ENCODE measurements at regions not wholly inside any gene's neighbourhood (a gene's known extent, or its start where the extent isn't known, plus 50 kb on each side); places are given as distances from the start of the nearest gene placed in this dataset.

GRCh38 chr17:71470062-71470461 lies 650.8 kb upstream of the SOX9 start:
- Mint-ChIP-seq H3K4me1 (ENCODE audit: low read depth) (no peaks in the 10 kb centered on the region), H3K27ac (no peak overlapping the region), H3K27me3 (no peaks in the 10 kb centered on the region), H3K36me3 (ENCODE audit: low read depth) (no peaks in the 10 kb centered on the region), H3K9me3 (no peaks in the 10 kb centered on the region), H3K4me3 (no peak overlapping the region)
- intact Hi-C loops (cut with micrococcal nuclease): no loop called here

DNA sequence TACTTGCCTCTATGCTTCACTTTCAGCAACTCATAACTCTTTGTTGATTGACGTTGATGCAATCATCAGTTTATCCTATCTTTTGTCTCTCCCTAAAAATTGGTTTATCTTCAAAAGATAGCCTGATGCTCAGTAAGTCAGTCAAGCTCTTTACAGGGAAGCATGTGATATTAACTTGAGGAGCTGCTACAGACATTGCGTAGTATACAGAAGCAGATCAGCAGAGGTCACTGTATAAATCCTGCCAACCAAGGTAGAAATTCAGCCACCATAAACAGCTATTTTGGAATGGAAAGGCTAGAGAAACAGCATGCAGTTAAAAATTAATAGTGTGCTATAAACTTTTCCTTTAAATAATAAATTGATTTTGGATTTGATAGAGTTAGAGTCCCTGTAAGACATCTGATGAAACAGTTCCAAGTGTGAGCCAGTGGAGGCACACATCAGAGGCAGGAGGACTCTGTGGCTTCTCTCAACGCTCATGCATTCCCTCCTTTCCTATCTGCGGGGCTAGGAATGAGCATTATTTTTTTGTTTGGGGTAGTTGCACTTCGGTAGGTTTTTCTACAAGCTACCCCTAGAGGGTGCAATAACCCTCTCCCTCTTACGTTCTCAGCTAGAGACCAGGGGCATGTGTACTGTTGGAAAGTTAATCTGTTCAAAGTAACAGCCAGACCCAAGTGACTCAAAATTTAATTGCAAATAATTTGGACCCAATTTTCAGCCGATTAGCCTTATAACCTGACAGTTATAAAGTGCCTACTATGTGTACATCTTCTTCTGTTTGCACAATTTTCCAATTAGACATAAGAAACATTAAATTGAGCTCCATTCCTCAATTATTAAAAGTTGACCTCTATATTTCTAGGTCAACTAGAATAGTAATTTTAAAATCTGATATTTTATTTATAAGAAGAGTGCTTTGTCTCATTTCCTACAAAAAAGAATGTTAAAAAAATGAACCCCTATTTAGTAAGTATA lies 647.7 kb upstream of the SOX9 start:
- intact Hi-C loops (cut with micrococcal nuclease): no loop called here
- no peaks in the 10 kb centered on the region for H3K27me3 Mint-ChIP-seq
- H3K36me3 Mint-ChIP-seq (ENCODE audit: low read depth): no peaks in the 10 kb centered on the region
- no peaks in the 10 kb centered on the region for H3K9me3 Mint-ChIP-seq
- no peaks in the 10 kb centered on the region for H3K4me1 Mint-ChIP-seq (ENCODE audit: low read depth)
- no peak overlapping the region for H3K4me3 Mint-ChIP-seq
- no peak overlapping the region for H3K27ac Mint-ChIP-seq

DNA sequence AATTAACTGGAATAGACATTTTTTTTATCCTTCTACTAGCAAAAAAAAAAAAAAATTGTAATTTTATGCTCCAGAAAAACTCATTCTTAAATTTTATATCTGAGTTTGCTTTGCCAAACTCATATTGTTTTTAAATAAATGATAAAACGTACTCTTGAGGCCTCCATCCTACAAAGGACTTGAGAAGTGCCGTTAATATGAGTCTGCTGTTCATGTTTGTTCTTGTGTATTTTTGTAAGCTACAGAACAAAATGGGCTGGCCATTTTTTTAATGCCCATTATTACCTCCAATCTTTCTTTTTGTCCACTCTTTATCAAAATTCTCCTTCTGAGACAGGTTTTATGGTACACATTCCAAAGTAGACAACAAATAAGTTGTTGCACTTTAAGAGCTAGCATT lies 643.5 kb upstream of the SOX9 start:
- intact Hi-C loops (cut with micrococcal nuclease): no loop called here

DNA sequence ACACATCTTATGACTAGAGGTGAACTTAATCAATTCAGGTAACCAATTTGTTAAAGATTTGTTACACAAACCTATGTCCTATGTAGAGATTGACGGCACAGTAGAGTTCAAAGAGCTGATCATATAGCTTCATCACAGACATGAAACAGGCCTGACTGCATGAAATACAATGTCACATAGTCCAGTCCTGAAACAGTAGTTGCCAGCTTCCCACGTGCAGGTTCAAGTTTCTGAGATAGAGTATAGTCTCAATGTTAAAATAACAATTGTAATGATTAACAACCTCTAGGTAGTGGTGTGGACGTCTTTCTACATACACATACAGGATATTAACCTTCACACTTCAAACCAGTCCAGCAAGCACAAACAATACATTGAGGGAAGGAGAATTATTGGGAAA lies 640.7 kb upstream of the SOX9 start:
- Mint-ChIP-seq H3K27me3 (no peaks in the 10 kb centered on the region), H3K36me3 (ENCODE audit: low read depth) (no peaks in the 10 kb centered on the region), H3K27ac (no peak overlapping the region), H3K4me1 (ENCODE audit: low read depth) (no peaks in the 10 kb centered on the region), H3K9me3 (no peaks in the 10 kb centered on the region), H3K4me3 (no peak overlapping the region)
- intact Hi-C loops (cut with micrococcal nuclease): no loop called here

More for the DNA sequence above, 643.5 kb upstream of the SOX9 start:
- Mint-ChIP-seq H3K9me3 (no peaks in the 10 kb centered on the region), H3K4me1 (ENCODE audit: low read depth) (no peaks in the 10 kb centered on the region), H3K36me3 (ENCODE audit: low read depth) (no peaks in the 10 kb centered on the region), H3K4me3 (no peak overlapping the region), H3K27me3 (no peaks in the 10 kb centered on the region), H3K27ac (no peak overlapping the region)

- Mint-ChIP-seq H3K4me1 (ENCODE audit: low read depth) (no peaks in the 10 kb centered on the region), H3K36me3 (ENCODE audit: low read depth) (no peaks in the 10 kb centered on the region), H3K27ac (no peak overlapping the region), H3K27me3 (no peaks in the 10 kb centered on the region), H3K9me3 (no peaks in the 10 kb centered on the region), H3K4me3 (no peak overlapping the region)
- intact Hi-C loops (cut with micrococcal nuclease): no loop called here
Observed at GRCh38 chr17:71482625-71483024, 638.2 kb upstream of the SOX9 start.

GRCh38 chr17:71484546-71484945 lies 636.3 kb upstream of the SOX9 start:
- no peak overlapping the region for H3K4me3 Mint-ChIP-seq
- H3K9me3 Mint-ChIP-seq: no peaks in the 10 kb centered on the region
- no peaks in the 10 kb centered on the region for H3K4me1 Mint-ChIP-seq (ENCODE audit: low read depth)
- intact Hi-C loops (cut with micrococcal nuclease): no loop called here
- H3K36me3 Mint-ChIP-seq (ENCODE audit: low read depth): no peaks in the 10 kb centered on the region
- H3K27ac Mint-ChIP-seq: no peak overlapping the region
- no peaks in the 10 kb centered on the region for H3K27me3 Mint-ChIP-seq

GRCh38 chr17:71485426-71485825 lies 635.4 kb upstream of the SOX9 start:
- Mint-ChIP-seq H3K36me3 (ENCODE audit: low read depth) (no peaks in the 10 kb centered on the region), H3K4me1 (ENCODE audit: low read depth) (no peaks in the 10 kb centered on the region)

DNA sequence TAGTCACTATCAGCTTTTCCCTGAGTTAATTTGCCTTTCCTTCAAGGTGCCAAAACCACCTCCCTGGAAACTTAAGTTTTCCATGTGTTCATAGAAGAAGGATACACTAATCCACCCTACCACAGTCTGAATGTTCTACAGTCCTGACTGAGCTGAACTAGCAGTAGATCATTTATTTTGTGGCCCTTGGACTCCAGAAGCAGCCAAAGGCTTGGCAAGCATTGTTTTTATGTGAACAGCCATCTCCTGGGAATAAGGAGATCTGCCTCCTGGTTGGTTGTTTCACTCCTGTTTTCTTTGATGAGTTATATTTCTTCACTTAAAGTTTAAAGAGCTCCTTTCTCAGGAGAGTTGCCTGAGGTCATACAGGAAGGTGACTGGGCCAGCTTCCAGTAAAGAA lies 634.6 kb upstream of the SOX9 start:
- H3K27ac Mint-ChIP-seq: no peak overlapping the region
- no peaks in the 10 kb centered on the region for H3K27me3 Mint-ChIP-seq
- no peaks in the 10 kb centered on the region for H3K4me1 Mint-ChIP-seq (ENCODE audit: low read depth)
- H3K36me3 Mint-ChIP-seq (ENCODE audit: low read depth): no peaks in the 10 kb centered on the region
- H3K4me3 Mint-ChIP-seq: no peak overlapping the region
- intact Hi-C loops (cut with micrococcal nuclease): no loop called here
- no peaks in the 10 kb centered on the region for H3K9me3 Mint-ChIP-seq

More at GRCh38 chr17:71485426-71485825, 635.4 kb upstream of the SOX9 start:
- intact Hi-C loops (cut with micrococcal nuclease): no loop called here
- no peaks in the 10 kb centered on the region for H3K27me3 Mint-ChIP-seq
- no peak overlapping the region for H3K4me3 Mint-ChIP-seq
- no peaks in the 10 kb centered on the region for H3K9me3 Mint-ChIP-seq
- no peak overlapping the region for H3K27ac Mint-ChIP-seq

DNA sequence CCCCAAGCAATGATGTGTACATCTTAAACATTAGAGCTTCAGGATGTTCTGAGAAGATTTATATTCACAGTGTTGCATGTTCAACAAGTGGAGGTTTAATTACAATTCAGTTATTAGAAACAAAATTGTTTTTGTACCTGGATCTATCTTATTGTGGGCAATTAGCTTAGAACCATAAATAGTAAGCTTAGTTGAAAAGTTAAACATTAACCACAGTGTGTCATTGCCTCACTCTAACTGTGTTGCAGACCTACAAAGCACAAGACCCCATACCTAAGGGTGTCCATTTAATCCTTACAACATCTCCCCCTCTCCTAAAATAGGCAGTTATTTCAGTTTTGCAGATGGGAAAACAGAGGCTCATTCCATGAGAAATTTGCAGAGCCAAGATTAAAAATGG lies 632.0 kb upstream of the SOX9 start:
- Mint-ChIP-seq H3K27me3 (no peaks in the 10 kb centered on the region), H3K4me3 (no peak overlapping the region), H3K4me1 (ENCODE audit: low read depth) (no peaks in the 10 kb centered on the region), H3K36me3 (ENCODE audit: low read depth) (no peaks in the 10 kb centered on the region), H3K27ac (no peak overlapping the region), H3K9me3 (no peaks in the 10 kb centered on the region)
- intact Hi-C loops (cut with micrococcal nuclease): no loop called here

GRCh38 chr17:71494062-71494855 lies 626.6 kb upstream of the SOX9 start:
- H3K4me3 Mint-ChIP-seq: no peak overlapping the region
- no peaks in the 10 kb centered on the region for H3K36me3 Mint-ChIP-seq (ENCODE audit: low read depth)
- no peaks in the 10 kb centered on the region for H3K9me3 Mint-ChIP-seq
- no peaks in the 10 kb centered on the region for H3K27me3 Mint-ChIP-seq
- intact Hi-C loops (cut with micrococcal nuclease): no loop called here
- no peaks in the 10 kb centered on the region for H3K4me1 Mint-ChIP-seq (ENCODE audit: low read depth)
- no peak overlapping the region for H3K27ac Mint-ChIP-seq

GRCh38 chr17:71495420-71495819 lies 625.4 kb upstream of the SOX9 start:
- Mint-ChIP-seq H3K9me3 (no peaks in the 10 kb centered on the region), H3K36me3 (ENCODE audit: low read depth) (no peaks in the 10 kb centered on the region), H3K27me3 (no peaks in the 10 kb centered on the region), H3K4me1 (ENCODE audit: low read depth) (no peaks in the 10 kb centered on the region), H3K27ac (no peak overlapping the region), H3K4me3 (no peak overlapping the region)
- intact Hi-C loops (cut with micrococcal nuclease): loop anchor here (5.0 kb wide), 1 partner anchor 52 kb away; no protein-coding TSS in a partner anchor

- no peaks in the 10 kb centered on the region for H3K4me1 Mint-ChIP-seq (ENCODE audit: low read depth)
- H3K9me3 Mint-ChIP-seq: no peaks in the 10 kb centered on the region
- no peak overlapping the region for H3K4me3 Mint-ChIP-seq
- no peaks in the 10 kb centered on the region for H3K36me3 Mint-ChIP-seq (ENCODE audit: low read depth)
- H3K27ac Mint-ChIP-seq: no peak overlapping the region
- H3K27me3 Mint-ChIP-seq: no peaks in the 10 kb centered on the region
- intact Hi-C loops (cut with micrococcal nuclease): loop anchor here (5.0 kb wide), 1 partner anchor 51 kb away; no protein-coding TSS in a partner anchor
Observed at GRCh38 chr17:71496552-71496951, 624.3 kb upstream of the SOX9 start.

- Mint-ChIP-seq H3K4me3 (no peak overlapping the region), H3K9me3 (no peaks in the 10 kb centered on the region), H3K27me3 (no peaks in the 10 kb centered on the region), H3K27ac (no peak overlapping the region), H3K4me1 (ENCODE audit: low read depth) (no peaks in the 10 kb centered on the region), H3K36me3 (ENCODE audit: low read depth) (no peaks in the 10 kb centered on the region)
- intact Hi-C loops (cut with micrococcal nuclease): no loop called here
Observed at GRCh38 chr17:71500761-71501555, 619.9 kb upstream of the SOX9 start.

Data from dendritic cell treated with granulocyte-macrophage colony-stimulating factor and Interleukin-4, amounts not matched to agents 40 ng/mL and 50 ng/mL, for 4 days (primary cell).